ENCODE measurements at regions not wholly inside any gene's neighbourhood (a gene's known extent, or its start where the extent isn't known, plus 50 kb on each side); places are given as distances from the start of the nearest gene placed in this dataset.

- peaks cover 51% of the 10 kb centered on the region for H3K4me1 Mint-ChIP-seq
- CTCF ChIA-PET: interaction anchor here (1.3 kb wide), 1 partner anchor 462 kb away, joined by 5 read pairs; no protein-coding TSS in a partner anchor
Observed at GRCh38 chr3:64995857-64996551, 308.2 kb upstream of the ADAMTS9 start.

More at GRCh38 chr3:64995857-64996551, 308.2 kb upstream of the ADAMTS9 start:
- no peaks in the 10 kb centered on the region for H3K27me3 Mint-ChIP-seq (ENCODE audit: low read depth)
- no peaks in the 10 kb centered on the region for H3K36me3 Mint-ChIP-seq
- DNase-seq (ENCODE audit: low spot score): no peak
- H3K4me3 Mint-ChIP-seq: peak overlapping the region; percentile 18; the same call in 1 of the 2 replicates
- no peaks in the 10 kb centered on the region for H3K9me3 Mint-ChIP-seq
- TF ChIP-seq OVOL2 (CRISPR knock-in tag; IDR thresholded peaks at IDR 0.05; ENCODE audit: borderline replicate concordance) (no peak), IRF2 (CRISPR knock-in tag; IDR thresholded peaks at IDR 0.05; ENCODE audit: borderline replicate concordance, low read depth) (no peak), HMGXB4 (CRISPR knock-in tag; IDR thresholded peaks at IDR 0.05) (no peak), CREB1 (CRISPR knock-in tag; IDR thresholded peaks at IDR 0.05) (no peak), USF1 (CRISPR knock-in tag; IDR thresholded peaks at IDR 0.05) (no peak), ZNF532 (CRISPR knock-in tag; IDR thresholded peaks at IDR 0.05; ENCODE audit: borderline replicate concordance) (no peak), ERG (CRISPR knock-in tag; IDR thresholded peaks at IDR 0.05) (no peak), GTF2I (CRISPR knock-in tag; conservative IDR thresholded peaks at IDR 0.05) (no peak), FOXK1 (CRISPR knock-in tag; IDR thresholded peaks at IDR 0.05) (no peak), STAT6 (CRISPR knock-in tag; conservative IDR thresholded peaks at IDR 0.05; ENCODE audit: low read depth) (no peak), FOXP1 (CRISPR knock-in tag; IDR thresholded peaks at IDR 0.05; ENCODE audit: borderline replicate concordance) (no peak), SP1 (CRISPR knock-in tag; conservative IDR thresholded peaks at IDR 0.05) (no peak), ATF6 (CRISPR knock-in tag; IDR thresholded peaks at IDR 0.05) (no peak)
- no peak for ATAC-seq
- POLR2A ChIA-PET: no interaction called here
- peak overlapping the region; percentile 55; the same call in 1 of the 2 replicates for H3K27ac Mint-ChIP-seq

Data from WTC11 (cell line).